Stimulated activated CD8-positive, alpha-beta memory T cell treated with anti-CD3 and anti-CD28 coated beads, Interleukin-12 subunit alpha, Interleukin-12 subunit beta, amount 100 ng/mL, for 1 hour (primary cell): ENCODE measurements at regions not wholly inside any gene's neighbourhood (a gene's known extent, or its start where the extent isn't known, plus 50 kb on each side); places are given as distances from the start of the nearest gene placed in this dataset.

Source experiments
- DNase-seq: peaks from one replicate; pipeline ENCODE4 v3.0.0-alpha.2; 2020; ENCODE audit warnings: low read depth

DNA sequence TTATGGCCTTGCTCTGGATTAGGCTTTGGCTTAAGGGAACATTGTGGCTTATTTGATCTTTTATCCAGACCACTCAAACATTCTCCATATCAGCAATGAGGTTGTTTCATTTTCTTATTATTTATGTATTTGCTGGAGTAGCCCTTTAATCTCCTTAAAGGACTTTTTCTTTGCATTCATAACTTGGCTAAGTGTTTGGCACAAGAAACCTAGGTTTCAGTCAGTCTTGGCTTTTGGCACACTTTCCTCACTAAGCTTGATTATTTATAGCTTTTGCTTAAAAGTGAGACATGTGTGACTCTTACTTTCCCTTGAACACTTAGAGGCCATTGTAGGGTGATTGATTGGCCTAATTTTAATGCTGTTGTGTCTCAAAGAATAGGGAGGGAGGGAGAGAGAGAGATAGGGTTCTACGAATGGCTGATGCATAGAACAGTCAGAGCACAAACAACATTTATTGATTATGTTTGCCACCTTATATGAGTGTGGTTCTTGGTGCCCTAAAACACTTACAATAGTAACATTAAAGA, 2265.3 kb upstream of the C9orf72 start:
- DNase-seq = no peak

DNA sequence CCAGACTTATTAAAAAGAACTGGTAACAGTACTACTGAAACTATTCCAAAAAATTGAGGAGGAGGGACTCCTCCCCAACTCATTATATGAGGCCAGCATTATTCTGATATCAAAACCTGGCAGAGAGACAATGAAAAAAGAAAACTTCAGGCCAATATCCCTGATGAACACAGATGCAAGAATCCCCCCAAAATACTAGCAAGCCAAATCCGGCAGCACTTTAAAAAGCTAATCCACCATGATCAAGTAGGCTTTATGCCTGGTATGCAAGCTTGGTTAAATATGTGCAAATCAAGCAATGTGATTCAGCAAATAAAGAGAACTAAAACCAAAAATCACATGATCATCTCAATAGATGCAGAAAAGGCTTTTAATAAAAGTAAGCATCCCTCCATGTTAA, 2271.0 kb upstream of the C9orf72 start:
- DNase-seq = no peak

DNA sequence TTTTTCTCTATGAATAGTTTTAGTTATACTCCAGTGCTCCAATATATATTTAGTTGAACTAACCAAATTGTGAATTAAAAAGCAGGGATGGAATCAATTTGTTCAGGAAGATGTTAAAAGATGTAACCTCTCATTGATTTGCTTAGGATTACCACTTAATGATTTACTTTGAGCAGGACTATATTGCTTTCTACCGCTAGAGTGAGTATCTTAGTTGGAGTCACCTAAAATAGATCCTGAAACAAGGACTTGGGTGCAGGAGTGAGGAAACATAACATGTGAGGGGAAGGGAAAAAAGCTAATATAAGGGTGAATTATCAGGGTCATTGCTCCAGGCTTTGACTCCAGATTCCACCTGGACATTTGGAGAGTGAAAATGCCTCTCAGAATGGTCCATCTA, 2277.4 kb upstream of the C9orf72 start:
- no peak for DNase-seq

DNA sequence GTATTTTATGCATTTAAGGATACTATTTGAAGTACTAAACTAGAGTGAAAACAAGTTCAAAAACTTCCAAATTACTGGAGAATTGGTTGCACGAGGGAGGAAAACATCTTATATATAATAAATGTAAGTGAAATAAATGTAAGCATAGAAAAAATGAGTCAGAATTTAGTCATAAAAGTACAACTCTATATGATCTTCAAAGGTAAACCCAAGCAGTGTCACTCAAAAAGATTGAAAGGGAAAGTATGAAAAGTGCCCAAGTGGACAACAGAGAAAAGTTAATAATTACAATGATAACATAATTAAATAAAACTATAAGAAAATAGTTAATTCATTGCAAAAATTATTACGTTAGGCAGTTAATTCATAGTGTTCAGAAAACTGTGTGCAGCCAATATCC, 2288.5 kb upstream of the C9orf72 start:
- no peak for DNase-seq

DNA sequence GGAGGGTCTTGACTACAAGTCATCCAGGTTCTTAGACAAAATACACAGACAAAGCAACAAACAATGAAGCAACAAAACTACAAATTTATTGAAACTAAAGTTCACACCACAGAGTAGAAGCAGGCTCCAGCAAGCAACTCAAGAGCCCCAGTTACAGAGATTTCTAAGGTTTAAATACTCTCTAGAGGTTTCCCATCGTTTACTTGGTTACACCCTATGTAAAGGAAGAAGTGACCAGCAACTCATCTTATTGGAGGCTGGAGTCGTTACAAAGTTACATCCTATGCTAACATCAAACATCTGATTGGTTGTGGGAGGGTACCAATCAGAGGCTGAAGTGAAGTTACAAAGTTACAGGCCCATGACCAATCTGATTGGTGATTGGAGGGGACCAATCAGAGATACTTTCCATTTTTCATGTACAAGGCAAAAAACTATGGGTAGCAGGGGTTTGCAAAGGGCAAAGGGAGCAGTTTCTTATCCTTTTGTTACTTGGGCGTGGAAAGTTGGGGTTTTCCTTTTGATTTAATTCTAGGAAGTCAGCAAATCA, 2292.6 kb upstream of the C9orf72 start:
- DNase-seq = no peak

DNA sequence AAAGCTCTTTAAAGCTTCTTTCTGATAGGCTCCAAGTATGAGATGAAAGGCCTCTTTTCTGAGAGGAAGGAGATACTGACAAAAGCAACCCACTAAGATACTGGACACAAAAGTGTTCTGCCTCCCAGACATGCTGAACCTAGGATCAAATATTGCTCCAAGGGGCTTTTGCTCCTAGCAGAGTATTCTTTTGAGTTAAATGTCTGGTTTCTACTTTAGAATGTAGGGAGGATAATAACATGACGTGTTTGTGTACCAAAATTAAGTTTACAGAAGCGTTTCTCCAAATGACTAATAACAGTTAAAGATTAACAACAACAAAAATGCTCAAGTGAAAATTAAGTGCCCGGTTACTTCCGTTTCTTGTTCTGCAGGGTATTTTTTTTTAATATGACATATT, 2293.3 kb upstream of the C9orf72 start:
- no peak for DNase-seq

DNA sequence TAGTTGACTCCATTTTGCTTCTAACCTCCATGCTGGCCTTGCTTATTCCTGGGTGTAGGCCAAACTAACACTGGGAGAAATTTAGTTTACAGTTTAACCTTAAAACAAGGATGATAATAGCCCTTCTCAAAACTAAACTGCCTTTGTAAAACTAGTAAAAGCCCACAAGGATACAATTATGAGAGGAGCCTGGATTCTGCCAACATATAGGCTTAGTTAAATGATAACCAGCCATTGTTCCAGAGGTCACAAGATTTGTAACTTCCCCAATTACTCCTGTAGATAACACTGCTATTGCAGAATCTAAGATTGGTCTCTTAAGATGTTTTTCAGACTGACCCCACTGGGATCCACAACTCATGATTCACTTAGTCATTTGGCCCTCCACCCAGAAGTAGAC, 2300.3 kb upstream of the C9orf72 start:
- DNase-seq = no peak

DNA sequence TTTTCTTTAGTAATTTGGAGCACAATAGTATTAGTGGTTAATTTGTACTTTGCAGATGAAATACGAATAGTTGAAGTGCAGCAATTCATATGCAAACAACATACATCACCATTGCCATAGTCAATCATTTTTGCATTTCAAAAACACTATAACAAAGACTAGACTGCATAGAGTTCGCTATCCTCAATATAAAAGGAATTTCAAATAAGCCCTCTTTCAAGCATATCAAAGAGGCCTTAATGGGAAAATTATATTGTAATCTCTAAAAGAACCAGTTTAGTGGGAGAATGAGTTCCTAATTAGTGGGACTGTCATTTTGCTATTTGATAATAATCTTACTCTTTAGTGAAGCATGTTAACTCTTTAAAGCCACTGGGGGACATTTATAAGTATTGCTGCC, 2302.3 kb upstream of the C9orf72 start:
- DNase-seq = no peak

DNA sequence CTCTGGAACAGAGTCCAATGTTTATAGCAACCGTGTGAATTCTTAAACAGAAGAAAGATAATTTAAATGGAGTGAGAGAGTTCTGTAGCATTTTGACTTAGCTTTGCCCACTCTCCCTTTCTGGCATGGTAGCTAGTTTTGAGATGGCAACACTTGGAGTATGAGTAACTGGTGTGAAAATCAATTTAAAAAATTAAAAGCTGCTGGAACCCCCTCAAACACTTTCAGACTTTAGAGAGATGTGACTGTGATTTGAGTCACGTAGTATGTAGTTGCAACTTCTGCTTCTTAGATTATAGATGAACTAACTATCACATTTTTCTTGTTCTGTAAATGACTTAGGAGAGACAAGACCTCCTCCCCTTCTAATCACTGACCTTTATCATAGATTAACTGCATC, 2309.5 kb upstream of the C9orf72 start:
- no peak for DNase-seq

DNA sequence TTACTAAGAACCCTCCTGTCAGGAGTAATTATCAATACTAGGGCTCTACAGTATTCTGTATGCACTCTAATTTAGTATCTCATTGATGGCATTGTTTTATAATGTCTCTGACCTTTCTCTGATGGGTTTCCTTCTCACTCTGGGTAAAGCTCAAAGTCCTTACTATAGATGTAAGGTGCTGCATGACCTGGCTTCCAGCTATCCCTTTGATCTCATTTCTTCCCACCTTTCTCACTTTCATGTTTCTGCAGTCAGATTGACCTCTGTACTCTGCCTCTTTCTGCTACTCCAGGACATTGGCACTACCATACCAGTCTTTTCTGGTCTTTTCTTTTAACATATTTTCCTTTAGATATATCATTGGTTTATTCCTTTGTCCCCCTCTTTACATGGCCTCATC, 2332.8 kb upstream of the C9orf72 start:
- DNase-seq = no peak

DNA sequence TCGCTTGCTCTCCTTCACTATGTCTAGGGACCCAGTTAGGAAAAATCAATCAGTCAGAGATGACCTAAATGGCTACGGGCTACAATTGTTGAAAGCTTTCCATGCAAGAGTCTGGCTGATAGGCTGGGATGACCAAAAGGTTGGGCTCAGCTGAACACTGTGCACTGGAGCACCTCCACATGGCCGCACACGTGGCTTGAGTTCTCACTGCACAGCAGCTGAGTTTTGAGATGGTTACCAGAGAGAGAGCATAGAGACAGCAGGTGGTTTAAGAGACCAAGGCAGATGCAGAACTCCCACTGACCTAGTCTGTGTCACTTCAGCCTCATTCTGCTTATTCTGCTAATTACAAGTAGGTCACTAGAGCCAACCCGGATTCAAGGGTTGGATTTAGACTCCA, 2354.8 kb upstream of the C9orf72 start:
- DNase-seq = no peak

DNA sequence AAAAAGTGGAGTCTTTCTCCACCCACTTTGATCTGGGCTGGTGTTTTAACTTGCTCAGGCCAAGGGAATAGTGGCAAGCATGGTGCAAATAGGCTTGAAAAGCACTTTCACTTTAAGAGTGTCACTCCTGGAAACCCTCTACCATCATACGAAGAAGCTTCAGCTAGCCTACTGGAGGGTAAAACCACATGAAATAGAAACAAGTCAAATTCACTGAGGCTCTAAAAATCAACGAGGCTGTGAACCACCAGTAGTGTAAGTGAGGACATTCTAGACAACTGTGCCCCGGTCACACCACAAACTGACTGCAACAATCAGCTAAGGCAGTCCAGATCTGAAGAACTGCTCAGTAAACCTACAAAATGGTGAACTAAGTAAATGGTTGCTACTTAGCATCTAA, 2366.3 kb upstream of the C9orf72 start:
- no peak for DNase-seq

DNA sequence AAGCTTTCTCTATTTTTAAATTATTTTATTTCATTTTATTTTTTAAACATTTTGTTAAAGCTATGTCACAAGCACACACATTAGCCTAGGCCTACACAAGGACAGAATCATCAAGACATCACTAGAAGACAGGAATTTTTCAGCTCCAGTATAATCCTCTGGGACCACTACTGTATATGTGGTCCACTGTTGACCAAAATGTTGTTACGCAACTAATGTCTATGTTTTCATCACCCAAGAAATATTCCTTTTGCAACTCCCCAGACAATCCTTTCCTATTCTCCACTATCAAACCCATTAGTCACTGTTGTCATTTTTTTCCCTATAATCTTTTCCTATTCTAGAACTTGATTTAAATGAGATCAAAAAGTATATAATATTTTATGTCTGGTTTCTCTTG, 2371.7 kb upstream of the C9orf72 start:
- no peak for DNase-seq

DNA sequence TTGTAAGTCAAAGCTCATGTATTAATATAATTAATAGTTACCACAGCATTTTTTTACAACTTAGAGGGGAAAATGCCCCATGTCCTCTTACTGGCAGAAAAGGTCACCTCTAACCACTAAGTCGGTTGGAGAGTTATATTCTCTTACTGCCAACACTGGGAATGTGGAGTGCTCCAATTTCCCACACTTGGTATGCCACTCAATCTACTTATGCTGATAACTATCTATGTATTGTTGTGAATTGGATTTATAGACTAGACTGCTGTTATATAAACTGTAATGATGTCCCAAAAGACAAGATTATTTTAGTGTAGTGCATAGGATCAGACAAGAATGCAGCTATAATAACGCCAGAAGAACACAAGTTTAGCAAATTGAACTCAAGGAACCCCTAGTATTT, 2385.2 kb upstream of the C9orf72 start:
- DNase-seq = no peak

DNA sequence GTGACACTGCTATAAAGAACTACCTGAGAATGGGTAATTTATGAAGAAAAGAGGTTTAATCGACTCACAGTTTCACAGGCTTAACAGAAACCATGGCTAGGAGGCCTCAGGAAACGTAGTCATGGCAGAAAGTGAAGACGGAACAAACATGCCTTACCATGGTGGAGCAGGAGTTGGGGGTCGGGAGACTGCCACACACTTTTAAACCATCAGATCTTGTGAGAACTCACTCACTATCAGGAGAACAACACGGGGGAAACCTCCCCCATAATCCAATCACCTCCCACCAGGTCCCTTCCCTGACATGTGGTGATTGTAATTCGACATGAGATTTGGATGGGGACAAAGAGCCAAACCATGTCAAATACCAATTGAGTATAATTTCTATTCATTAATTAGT, 2392.6 kb upstream of the C9orf72 start:
- no peak for DNase-seq

DNA sequence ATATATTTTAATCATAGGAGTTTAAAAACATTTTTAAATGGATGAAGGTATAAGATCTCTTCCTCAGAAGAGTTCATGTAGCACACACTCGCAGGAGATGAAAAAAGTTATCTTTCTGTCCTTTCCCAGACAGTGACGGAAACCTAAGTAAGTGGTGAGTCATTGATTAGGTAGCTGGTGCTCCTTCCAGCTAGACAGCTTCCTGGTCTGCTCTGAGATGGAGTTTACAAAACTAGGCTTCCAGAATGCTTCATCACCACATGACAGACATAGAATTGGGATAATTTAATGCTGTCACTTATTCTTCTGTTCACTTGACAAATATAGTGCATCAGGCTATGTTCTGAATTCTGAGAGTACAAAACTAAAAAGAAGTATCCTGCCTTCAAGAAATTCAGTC, 2393.0 kb upstream of the C9orf72 start:
- DNase-seq = no peak

DNA sequence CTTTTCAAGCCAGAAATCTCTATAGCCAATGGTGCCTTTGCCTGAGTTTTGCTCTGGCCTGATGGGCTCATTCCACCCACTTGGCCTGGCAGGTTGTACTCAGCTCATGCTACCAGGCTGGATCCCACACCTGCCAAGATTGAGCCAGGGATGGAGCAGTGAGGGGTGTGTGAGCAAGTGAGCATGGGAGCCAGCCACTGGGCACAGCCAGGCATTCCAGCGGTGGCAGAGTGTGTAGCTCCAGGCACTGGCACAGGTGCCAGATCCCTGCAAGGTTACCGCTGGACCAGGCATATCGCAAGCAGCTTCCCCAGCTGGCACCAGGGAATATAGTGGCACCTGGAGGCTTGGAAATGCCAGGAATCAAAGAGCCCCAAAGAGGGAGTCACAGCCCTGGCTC, 2395.6 kb upstream of the C9orf72 start:
- DNase-seq = no peak

DNA sequence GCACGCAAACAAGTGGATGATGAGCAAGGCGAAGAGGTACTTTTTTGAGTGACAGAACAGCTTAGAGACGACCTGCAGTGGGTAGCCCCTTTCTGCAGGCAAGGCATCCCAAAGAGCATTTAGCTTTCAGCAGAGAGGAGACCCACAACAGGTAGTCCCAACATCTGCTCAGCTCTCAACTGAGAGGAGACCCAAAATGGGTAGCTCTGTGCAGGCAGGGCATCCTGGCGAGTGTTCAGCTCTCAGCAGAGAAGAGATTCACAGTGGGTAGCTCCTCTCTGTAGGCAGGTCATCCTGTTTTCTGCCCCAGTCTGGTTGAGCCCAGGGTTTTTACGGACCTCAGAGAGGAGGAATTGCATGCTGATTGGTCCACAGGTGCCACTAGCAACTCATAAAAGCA, 2396.1 kb upstream of the C9orf72 start:
- no peak for DNase-seq

DNA sequence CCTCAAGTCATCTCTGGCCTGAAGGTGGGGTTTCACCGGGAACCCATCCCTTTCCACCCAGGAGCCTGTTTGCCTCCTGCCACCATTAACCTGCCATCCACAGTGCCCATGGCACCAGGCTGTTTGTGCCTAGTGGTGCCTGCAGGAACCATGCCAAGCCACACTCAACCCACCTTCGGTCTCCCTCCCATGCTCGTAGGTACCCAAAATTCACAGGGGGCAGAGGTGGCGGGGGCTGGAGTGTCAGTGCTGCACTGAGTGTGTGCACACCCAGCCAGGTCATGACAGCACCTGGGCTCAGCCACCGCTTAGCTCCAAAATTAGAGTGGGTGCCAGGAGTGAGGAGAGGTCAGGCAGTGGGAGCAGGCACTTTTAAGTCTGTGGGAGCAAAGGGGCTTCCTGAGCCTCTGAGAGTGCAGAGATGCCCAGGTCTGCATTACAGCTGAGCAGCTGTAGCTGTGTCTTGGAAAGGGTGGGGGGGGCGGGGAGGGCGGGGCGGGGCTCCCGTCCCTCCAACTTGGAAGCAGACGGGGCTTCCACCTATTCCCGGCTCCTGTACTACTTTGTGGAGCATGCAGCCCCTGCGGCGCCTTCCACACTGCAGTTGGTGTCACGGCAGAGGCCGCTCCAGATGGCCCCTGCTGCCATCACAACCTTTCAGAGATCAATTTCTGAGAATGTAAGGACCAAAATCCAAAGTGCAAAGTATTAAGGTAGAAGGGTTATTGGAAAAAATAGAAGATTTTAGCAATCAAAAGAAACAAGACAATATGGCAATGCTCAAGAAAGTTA, 2396.8 kb upstream of the C9orf72 start:
- DNase-seq = no peak

DNA sequence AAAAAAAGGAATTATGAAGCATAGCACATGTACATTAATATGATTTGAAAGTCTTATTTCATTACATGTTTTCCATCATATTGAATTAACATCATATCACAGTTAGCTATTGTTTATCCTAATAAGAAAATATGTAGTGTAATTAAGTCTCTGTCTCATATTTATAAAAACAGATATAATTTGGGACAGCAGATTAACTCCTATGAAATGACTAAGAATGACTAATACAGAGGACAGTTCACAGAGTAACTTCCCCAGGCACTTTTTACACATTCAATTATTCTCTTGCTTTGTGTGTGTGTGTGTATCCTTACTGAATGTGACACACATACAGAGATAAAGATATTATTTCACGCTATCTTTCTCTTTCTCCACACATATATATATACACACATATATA, 2400.9 kb upstream of the C9orf72 start:
- no peak for DNase-seq

DNA sequence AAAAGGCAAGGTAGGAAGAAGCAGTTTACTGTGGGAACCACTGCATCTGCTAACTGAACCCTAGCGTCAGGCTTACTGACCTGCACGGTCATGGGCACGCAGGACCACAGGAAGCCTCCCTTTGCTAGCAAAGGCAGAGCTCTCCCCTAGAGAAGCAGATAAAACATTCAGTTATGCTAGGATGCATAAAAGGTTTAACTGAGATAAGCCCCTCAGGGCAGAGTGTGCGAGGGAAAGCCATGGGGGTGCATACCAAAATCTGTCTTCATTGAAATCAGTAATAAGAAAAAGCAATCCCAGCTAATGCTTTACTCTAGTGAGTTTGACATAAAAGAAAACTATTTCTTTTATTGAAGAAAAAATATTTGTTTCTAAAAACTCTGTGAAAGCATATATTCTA, 2403.7 kb upstream of the C9orf72 start:
- DNase-seq = no peak

DNA sequence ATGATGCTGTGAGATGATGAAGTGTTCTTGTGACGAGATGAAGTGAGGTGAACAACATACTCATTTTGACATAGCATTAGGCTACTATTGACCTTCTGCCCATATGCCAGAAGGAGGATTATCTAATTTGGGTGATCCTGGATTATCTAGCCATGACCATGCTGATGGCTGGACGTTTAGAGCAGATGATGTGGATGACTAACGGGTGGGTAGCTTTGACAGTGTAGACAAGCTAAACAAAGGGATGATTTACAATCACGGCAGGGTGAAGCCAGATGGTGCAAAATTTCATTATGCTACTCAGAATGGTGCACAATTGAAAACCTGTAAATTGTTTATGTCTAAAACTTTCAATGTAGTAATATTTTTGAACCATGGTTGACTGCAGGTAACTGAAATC, 2403.4 kb upstream of the ACO1 start:
- no peak for DNase-seq

DNA sequence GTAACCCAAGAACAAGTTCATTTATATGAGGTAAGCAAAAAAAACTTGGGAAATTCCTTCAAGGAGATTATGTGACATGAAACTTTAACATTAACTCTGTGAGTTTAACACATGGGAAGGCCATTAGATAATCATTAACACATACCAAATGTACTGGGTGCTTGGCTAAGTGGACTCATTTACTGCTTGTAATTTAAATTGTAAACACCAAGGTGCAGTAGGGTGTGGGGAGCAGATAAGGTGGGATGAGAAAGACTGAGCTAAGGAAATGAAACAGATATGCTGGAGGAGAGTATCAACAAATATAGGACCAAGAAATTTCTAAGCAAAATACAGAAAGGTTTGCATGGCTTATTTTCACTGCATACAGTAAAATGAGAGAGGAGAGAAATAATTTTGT, 2384.8 kb upstream of the ACO1 start:
- no peak for DNase-seq

DNA sequence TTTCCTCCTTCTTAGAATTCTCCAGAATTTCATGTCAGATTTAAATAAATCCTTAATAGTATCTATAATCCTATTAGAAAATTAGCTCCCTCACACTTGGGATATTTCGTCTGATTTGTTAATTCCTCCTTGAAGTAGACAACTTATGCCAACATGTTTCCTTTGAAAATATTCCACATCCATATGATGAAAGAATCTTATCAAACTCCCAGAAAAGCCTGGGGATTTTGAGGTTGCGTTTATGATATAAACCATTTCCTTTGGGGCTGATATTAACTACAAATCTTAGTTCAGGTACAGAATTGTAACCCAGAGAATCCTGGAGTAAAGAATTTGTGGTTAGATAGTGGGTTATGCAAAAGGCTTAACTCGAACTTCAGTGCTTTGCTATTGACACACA, 2373.8 kb upstream of the ACO1 start:
- no peak for DNase-seq
